Neutrophil (primary cell): ENCODE measurements at regions not wholly inside any gene's neighbourhood (a gene's known extent, or its start where the extent isn't known, plus 50 kb on each side); places are given as distances from the start of the nearest gene placed in this dataset.

Experiments
- H3K27ac ChIP-seq: fragments of 200-600 bp; sonication (generic); 2 replicates; pipeline ENCODE4 v1.5.1; 2016; ENCODE audit warnings: mild to moderate bottlenecking, moderate library complexity
- H3K27me3 ChIP-seq: fragments of 200-600 bp; sonication (generic); 2 replicates; pipeline ENCODE4 v1.6.0; 2016; ENCODE audit warnings: mild to moderate bottlenecking
- H3K36me3 ChIP-seq: fragments of 200-600 bp; sonication (generic); 2 replicates; pipeline ENCODE4 v1.5.1; 2017
- H3K4me1 ChIP-seq, 2 experiments: fragments of 200-600 bp in 1 of 2; sonication (generic) in 1 of 2; 1 replicate in 1 of 2; 2 replicates in 1 of 2; pipeline versions ENCODE4 v1.5.1 to v1.6.1; 2013 to 2016; ENCODE audit warnings: low read depth in 1 of 2, low read length in 1 of 2, mild to moderate bottlenecking in 1 of 2, moderate library complexity in 1 of 2; ENCODE audit not compliant: control insufficient read depth in 1 of 2, insufficient read depth in 1 of 2
- H3K4me3 ChIP-seq, 2 experiments: fragments of 200-600 bp in 1 of 2; sonication (generic) in 1 of 2; 1 replicate in 1 of 2; 2 replicates in 1 of 2; pipeline ENCODE4 v1.5.1; 2013 to 2016; ENCODE audit warnings: low read depth in 1 of 2, low read length in 1 of 2, mild to moderate bottlenecking in 1 of 2, moderate library complexity in 1 of 2
- H3K9me3 ChIP-seq: fragments of 200-600 bp; sonication (generic); 2 replicates; pipeline ENCODE4 v1.5.1; 2016
- TF ChIP-seq, protein P1 (sequence below): fragments of 200-600 bp; sonication (generic); IDR thresholded peaks from 2 replicates; pipeline ENCODE4 v1.5.1; 2016; ENCODE audit warnings: antibody characterized with exemption

- Histone ChIP-seq H3K9me3 (no peaks in the 10 kb centered on the region), H3K4me1 (no peaks in the 10 kb centered on the region), H3K27me3 (no peaks in the 10 kb centered on the region), H3K4me3 (no peak overlapping the region), H3K36me3 (no peaks in the 10 kb centered on the region), H3K27ac (no peak overlapping the region)
- TF ChIP-seq, protein P1, sequence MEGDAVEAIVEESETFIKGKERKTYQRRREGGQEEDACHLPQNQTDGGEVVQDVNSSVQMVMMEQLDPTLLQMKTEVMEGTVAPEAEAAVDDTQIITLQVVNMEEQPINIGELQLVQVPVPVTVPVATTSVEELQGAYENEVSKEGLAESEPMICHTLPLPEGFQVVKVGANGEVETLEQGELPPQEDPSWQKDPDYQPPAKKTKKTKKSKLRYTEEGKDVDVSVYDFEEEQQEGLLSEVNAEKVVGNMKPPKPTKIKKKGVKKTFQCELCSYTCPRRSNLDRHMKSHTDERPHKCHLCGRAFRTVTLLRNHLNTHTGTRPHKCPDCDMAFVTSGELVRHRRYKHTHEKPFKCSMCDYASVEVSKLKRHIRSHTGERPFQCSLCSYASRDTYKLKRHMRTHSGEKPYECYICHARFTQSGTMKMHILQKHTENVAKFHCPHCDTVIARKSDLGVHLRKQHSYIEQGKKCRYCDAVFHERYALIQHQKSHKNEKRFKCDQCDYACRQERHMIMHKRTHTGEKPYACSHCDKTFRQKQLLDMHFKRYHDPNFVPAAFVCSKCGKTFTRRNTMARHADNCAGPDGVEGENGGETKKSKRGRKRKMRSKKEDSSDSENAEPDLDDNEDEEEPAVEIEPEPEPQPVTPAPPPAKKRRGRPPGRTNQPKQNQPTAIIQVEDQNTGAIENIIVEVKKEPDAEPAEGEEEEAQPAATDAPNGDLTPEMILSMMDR = no peak
Observed at GRCh38 chr20:12595841-12596240, 412.9 kb upstream of the SPTLC3 start.

DNA sequence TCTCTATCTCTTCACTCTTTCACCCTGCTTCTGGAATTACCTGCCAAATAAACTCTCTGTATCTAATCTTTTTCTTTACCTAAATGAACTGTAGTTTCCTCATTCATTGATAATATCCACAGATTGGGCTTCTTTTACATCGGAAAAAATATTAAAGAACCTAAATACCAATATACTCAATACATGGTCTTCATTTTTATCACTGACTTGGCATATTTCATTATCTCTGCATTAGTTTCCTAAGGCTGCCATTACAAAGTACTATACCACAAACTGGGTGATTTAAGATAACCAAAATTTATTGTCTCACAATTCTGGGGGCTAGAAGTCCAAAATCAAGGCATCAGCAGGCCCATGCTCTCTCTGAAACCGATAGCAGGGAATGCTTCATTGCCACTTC lies 411.9 kb upstream of the SPTLC3 start:
- H3K27ac ChIP-seq = no peak overlapping the region
- H3K9me3 ChIP-seq = no peaks in the 10 kb centered on the region
- H3K4me1 ChIP-seq = no peaks in the 10 kb centered on the region
- TF ChIP-seq, protein P1 = no peak
- H3K27me3 ChIP-seq = no peaks in the 10 kb centered on the region
- no peaks in the 10 kb centered on the region for H3K36me3 ChIP-seq
- no peak overlapping the region for H3K4me3 ChIP-seq

- Histone ChIP-seq H3K36me3 (no peaks in the 10 kb centered on the region), H3K27ac (no peak overlapping the region)
- TF ChIP-seq, protein P1 = no peak
Observed at GRCh38 chr20:12597551-12597950, 411.2 kb upstream of the SPTLC3 start.

GRCh38 chr20:12598894-12599293 lies 409.9 kb upstream of the SPTLC3 start:
- no peaks in the 10 kb centered on the region for H3K36me3 ChIP-seq
- H3K27me3 ChIP-seq = no peaks in the 10 kb centered on the region
- no peak overlapping the region for H3K27ac ChIP-seq
- TF ChIP-seq, protein P1 = no peak
- no peak overlapping the region for H3K4me3 ChIP-seq
- H3K9me3 ChIP-seq = no peaks in the 10 kb centered on the region
- H3K4me1 ChIP-seq = no peaks in the 10 kb centered on the region

More at GRCh38 chr20:12597551-12597950, 411.2 kb upstream of the SPTLC3 start:
- Histone ChIP-seq H3K9me3 (no peaks in the 10 kb centered on the region), H3K27me3 (no peaks in the 10 kb centered on the region), H3K4me1 (no peaks in the 10 kb centered on the region), H3K4me3 (no peak overlapping the region)

DNA sequence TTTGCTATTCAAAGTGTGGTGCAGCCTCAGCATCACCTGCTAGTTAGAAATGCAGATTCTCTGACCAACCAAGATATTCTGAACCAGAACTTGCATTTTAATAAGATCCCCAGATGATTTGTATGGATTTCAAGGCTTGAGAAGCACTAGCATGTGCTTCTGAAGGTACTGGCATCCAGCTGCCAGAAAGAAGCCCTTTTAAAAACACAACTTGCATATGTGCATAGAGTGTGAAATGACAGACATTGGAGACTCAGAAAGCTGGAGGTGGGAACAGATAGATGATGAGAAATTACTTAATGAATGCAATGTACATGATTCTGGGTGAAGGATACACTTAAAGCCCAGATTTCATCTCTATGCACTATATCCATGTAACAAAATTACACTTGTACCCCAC lies 409.3 kb upstream of the SPTLC3 start:
- TF ChIP-seq, protein P1 = no peak
- Histone ChIP-seq H3K36me3 (no peaks in the 10 kb centered on the region), H3K27me3 (no peaks in the 10 kb centered on the region), H3K9me3 (no peaks in the 10 kb centered on the region), H3K27ac (no peak overlapping the region), H3K4me1 (no peaks in the 10 kb centered on the region), H3K4me3 (no peak overlapping the region)

DNA sequence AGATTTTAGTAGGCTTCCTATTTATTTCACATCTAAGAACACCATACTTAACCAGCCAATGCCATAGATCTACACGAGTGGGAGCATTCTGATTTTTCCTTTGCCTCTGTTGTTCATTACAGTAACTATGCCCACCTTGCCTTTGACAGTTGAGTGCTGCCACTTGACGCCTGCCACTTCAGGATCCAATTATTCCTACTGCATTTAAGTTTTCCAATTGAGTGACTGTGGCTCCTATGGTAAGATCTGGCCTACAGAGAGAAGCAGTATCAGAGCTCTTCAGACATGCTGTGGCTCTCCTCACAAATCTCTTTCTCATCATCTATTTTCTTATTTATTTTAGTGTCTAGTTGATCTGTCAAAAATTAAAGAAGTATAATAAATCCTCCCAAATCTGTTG lies 403.0 kb upstream of the SPTLC3 start:
- TF ChIP-seq, protein P1 = no peak
- peaks cover 0 to 1% of the 10 kb centered on the region in 2 experiments for H3K4me1 ChIP-seq
- no peaks in the 10 kb centered on the region for H3K9me3 ChIP-seq
- H3K36me3 ChIP-seq = no peaks in the 10 kb centered on the region
- H3K27me3 ChIP-seq = no peaks in the 10 kb centered on the region
- H3K4me3 ChIP-seq = no peak overlapping the region
- no peak overlapping the region for H3K27ac ChIP-seq
